ENCODE measurements at regions not wholly inside any gene's neighbourhood (a gene's known extent, or its start where the extent isn't known, plus 50 kb on each side); places are given as distances from the start of the nearest gene placed in this dataset.

GRCh38 chr6:48733581-48733980, 622.6 kb upstream of the PTCHD4 start:
- DNase-seq (ENCODE audit: extremely low read depth, insufficient read length), result no peak
- no peak overlapping the region for H3K4me3 ChIP-seq (replicated peaks; ENCODE audit: low read depth, low read length)

GRCh38 chr6:48714699-48715098, 603.7 kb upstream of the PTCHD4 start:
- DNase-seq (ENCODE audit: extremely low read depth, insufficient read length), result no peak
- H3K4me3 ChIP-seq (replicated peaks; ENCODE audit: low read depth, low read length), result no peak overlapping the region
- H3K36me3 ChIP-seq (ENCODE audit: control insufficient read depth, insufficient read depth, low read length), result no peaks in the 10 kb centered on the region
- no peak for TF ChIP-seq CTCF (IDR thresholded peaks at IDR 0.05; ENCODE audit: insufficient read depth, low read length, poor library complexity, severe bottlenecking)
- H3K27me3 ChIP-seq (replicated peaks; ENCODE audit: control insufficient read depth, insufficient read depth, low read length), result no peaks in the 10 kb centered on the region

More at GRCh38 chr6:48733581-48733980, 622.6 kb upstream of the PTCHD4 start:
- Histone ChIP-seq H3K27me3 (replicated peaks; ENCODE audit: control insufficient read depth, insufficient read depth, low read length) (no peaks in the 10 kb centered on the region), H3K36me3 (ENCODE audit: control insufficient read depth, insufficient read depth, low read length) (no peaks in the 10 kb centered on the region)
- TF ChIP-seq CTCF (IDR thresholded peaks at IDR 0.05; ENCODE audit: insufficient read depth, low read length, poor library complexity, severe bottlenecking), result no peak

GRCh38 chr6:48714250-48714649, 603.3 kb upstream of the PTCHD4 start:
- TF ChIP-seq CTCF (IDR thresholded peaks at IDR 0.05; ENCODE audit: insufficient read depth, low read length, poor library complexity, severe bottlenecking), result no peak
- no peaks in the 10 kb centered on the region for H3K27me3 ChIP-seq (replicated peaks; ENCODE audit: control insufficient read depth, insufficient read depth, low read length)
- DNase-seq (ENCODE audit: extremely low read depth, insufficient read length), result no peak
- no peak overlapping the region for H3K4me3 ChIP-seq (replicated peaks; ENCODE audit: low read depth, low read length)
- no peaks in the 10 kb centered on the region for H3K36me3 ChIP-seq (ENCODE audit: control insufficient read depth, insufficient read depth, low read length)

- DNase-seq (ENCODE audit: extremely low read depth, insufficient read length), result no peak
- Histone ChIP-seq H3K27me3 (replicated peaks; ENCODE audit: control insufficient read depth, insufficient read depth, low read length) (no peaks in the 10 kb centered on the region), H3K4me3 (replicated peaks; ENCODE audit: low read depth, low read length) (no peak overlapping the region), H3K36me3 (ENCODE audit: control insufficient read depth, insufficient read depth, low read length) (no peaks in the 10 kb centered on the region)
- no peak for TF ChIP-seq CTCF (IDR thresholded peaks at IDR 0.05; ENCODE audit: insufficient read depth, low read length, poor library complexity, severe bottlenecking)
These were observed 602.6 kb upstream of the PTCHD4 start for GRCh38 chr6:48713612-48714011.

GRCh38 chr6:48706310-48706709, 595.3 kb upstream of the PTCHD4 start:
- no peaks in the 10 kb centered on the region for H3K27me3 ChIP-seq (replicated peaks; ENCODE audit: control insufficient read depth, insufficient read depth, low read length)
- no peaks in the 10 kb centered on the region for H3K36me3 ChIP-seq (ENCODE audit: control insufficient read depth, insufficient read depth, low read length)
- TF ChIP-seq CTCF (IDR thresholded peaks at IDR 0.05; ENCODE audit: insufficient read depth, low read length, poor library complexity, severe bottlenecking), result no peak
- DNase-seq (ENCODE audit: extremely low read depth, insufficient read length), result no peak
- H3K4me3 ChIP-seq (replicated peaks; ENCODE audit: low read depth, low read length), result no peak overlapping the region

- DNase-seq (ENCODE audit: extremely low read depth, insufficient read length), result no peak
- H3K36me3 ChIP-seq (ENCODE audit: control insufficient read depth, insufficient read depth, low read length), result no peaks in the 10 kb centered on the region
- TF ChIP-seq CTCF (IDR thresholded peaks at IDR 0.05; ENCODE audit: insufficient read depth, low read length, poor library complexity, severe bottlenecking), result no peak
These were observed 590.6 kb upstream of the PTCHD4 start for GRCh38 chr6:48701572-48701971.

More at GRCh38 chr6:48701572-48701971, 590.6 kb upstream of the PTCHD4 start:
- Histone ChIP-seq H3K4me3 (replicated peaks; ENCODE audit: low read depth, low read length) (no peak overlapping the region), H3K27me3 (replicated peaks; ENCODE audit: control insufficient read depth, insufficient read depth, low read length) (no peaks in the 10 kb centered on the region)
